ENCODE measurements at regions not wholly inside any gene's neighbourhood (a gene's known extent, or its start where the extent isn't known, plus 50 kb on each side); places are given as distances from the start of the nearest gene placed in this dataset.

DNA sequence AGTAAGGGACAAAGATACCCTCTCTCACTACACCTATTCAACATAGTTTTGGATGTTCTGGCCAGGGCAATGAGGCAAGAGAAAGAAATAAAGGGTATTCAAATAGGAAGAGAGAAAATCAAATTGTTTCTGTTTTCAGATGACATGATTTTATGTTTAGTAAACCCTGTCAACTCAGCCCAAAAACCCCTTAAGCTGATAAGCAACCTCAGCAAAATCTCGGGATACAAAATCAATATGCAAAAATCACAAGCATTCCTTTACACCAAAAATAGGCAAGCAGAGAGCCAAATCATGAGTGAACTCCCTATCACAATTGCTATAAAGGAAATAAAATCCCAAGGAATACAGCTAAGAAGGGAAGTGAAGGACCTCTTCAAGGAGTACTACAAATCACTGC is 1130.7 kb upstream of the PIK3C3 start:
- TF ChIP-seq, protein P1, sequence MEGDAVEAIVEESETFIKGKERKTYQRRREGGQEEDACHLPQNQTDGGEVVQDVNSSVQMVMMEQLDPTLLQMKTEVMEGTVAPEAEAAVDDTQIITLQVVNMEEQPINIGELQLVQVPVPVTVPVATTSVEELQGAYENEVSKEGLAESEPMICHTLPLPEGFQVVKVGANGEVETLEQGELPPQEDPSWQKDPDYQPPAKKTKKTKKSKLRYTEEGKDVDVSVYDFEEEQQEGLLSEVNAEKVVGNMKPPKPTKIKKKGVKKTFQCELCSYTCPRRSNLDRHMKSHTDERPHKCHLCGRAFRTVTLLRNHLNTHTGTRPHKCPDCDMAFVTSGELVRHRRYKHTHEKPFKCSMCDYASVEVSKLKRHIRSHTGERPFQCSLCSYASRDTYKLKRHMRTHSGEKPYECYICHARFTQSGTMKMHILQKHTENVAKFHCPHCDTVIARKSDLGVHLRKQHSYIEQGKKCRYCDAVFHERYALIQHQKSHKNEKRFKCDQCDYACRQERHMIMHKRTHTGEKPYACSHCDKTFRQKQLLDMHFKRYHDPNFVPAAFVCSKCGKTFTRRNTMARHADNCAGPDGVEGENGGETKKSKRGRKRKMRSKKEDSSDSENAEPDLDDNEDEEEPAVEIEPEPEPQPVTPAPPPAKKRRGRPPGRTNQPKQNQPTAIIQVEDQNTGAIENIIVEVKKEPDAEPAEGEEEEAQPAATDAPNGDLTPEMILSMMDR (conservative IDR thresholded peaks at IDR 0.05 in 1 of 2, IDR thresholded peaks at IDR 0.05 in 1 of 2; ENCODE audit: extremely low read depth in 1 of 2, insufficient read depth in 1 of 2, low read depth in 1 of 2, low read length in 2 of 2) = no peak
- no peak for TF ChIP-seq EZH2 (IDR thresholded peaks at IDR 0.05; ENCODE audit: borderline replicate concordance, low read length)
